Type B pancreatic cell (in vitro differentiated cells): ENCODE measurements at regions not wholly inside any gene's neighbourhood (a gene's known extent, or its start where the extent isn't known, plus 50 kb on each side); places are given as distances from the start of the nearest gene placed in this dataset.

ENCODE experiments used
- DNase-seq: peaks from one replicate; pipeline ENCODE4 v3.0.0; 2021; ENCODE audit warnings: mixed read lengths; ENCODE audit not compliant: unreplicated experiment; ENCODE audit errors: extremely low spot score
- H3K27ac Mint-ChIP-seq: 2 replicates; pipeline ENCODE4 v1.8.0; 2021; ENCODE audit warnings: mild to moderate bottlenecking, mixed read lengths
- H3K27me3 Mint-ChIP-seq: 2 replicates; pipeline ENCODE4 v1.8.0; 2021; ENCODE audit warnings: mixed read lengths
- H3K36me3 Mint-ChIP-seq: 2 replicates; pipeline ENCODE4 v1.8.0; 2021; ENCODE audit warnings: mixed read lengths
- H3K4me1 Mint-ChIP-seq: one replicate; pipeline ENCODE4 v1.8.0; 2021; ENCODE audit warnings: mixed read lengths; ENCODE audit not compliant: unreplicated experiment
- H3K4me3 Mint-ChIP-seq: 2 replicates; pipeline ENCODE4 v1.8.0; 2021; ENCODE audit warnings: mild to moderate bottlenecking, mixed read lengths
- H3K9me3 Mint-ChIP-seq: 2 replicates; pipeline ENCODE4 v1.8.0; 2021; ENCODE audit warnings: mixed read lengths
- CTCF ChIP-seq: fragments of 200-600 bp; sonication (generic); conservative IDR thresholded peaks from 2 replicates; pipeline ENCODE4 v1.5.0; 2021; ENCODE audit warnings: antibody characterized with exemption, mild to moderate bottlenecking

- Mint-ChIP-seq H3K4me1 (no peaks in the 10 kb centered on the region), H3K4me3 (no peak overlapping the region), H3K27me3 (no peaks in the 10 kb centered on the region), H3K9me3 (no peaks in the 10 kb centered on the region), H3K36me3 (no peaks in the 10 kb centered on the region), H3K27ac (no peak overlapping the region)
- no peak for DNase-seq
- TF ChIP-seq CTCF = no peak
Measured at GRCh38 chr2:116706396-116706795, 1108.1 kb upstream of the DDX18 start.

GRCh38 chr2:116716038-116716437 lies 1098.5 kb upstream of the DDX18 start:
- no peaks in the 10 kb centered on the region for H3K27me3 Mint-ChIP-seq
- no peak overlapping the region for H3K4me3 Mint-ChIP-seq
- no peaks in the 10 kb centered on the region for H3K4me1 Mint-ChIP-seq
- no peak for DNase-seq
- no peak for TF ChIP-seq CTCF
- H3K36me3 Mint-ChIP-seq = no peaks in the 10 kb centered on the region
- H3K27ac Mint-ChIP-seq = no peak overlapping the region
- no peaks in the 10 kb centered on the region for H3K9me3 Mint-ChIP-seq

- Mint-ChIP-seq H3K27ac (no peak overlapping the region), H3K4me3 (no peak overlapping the region), H3K9me3 (no peaks in the 10 kb centered on the region), H3K4me1 (no peaks in the 10 kb centered on the region), H3K27me3 (no peaks in the 10 kb centered on the region), H3K36me3 (no peaks in the 10 kb centered on the region)
- no peak for DNase-seq
- no peak for TF ChIP-seq CTCF
Measured at GRCh38 chr2:116716444-116716843, 1098.0 kb upstream of the DDX18 start.

GRCh38 chr2:116717832-116718231 lies 1096.7 kb upstream of the DDX18 start:
- no peak for DNase-seq
- Mint-ChIP-seq H3K27ac (no peak overlapping the region), H3K9me3 (no peaks in the 10 kb centered on the region), H3K36me3 (no peaks in the 10 kb centered on the region), H3K27me3 (no peaks in the 10 kb centered on the region), H3K4me1 (no peaks in the 10 kb centered on the region), H3K4me3 (no peak overlapping the region)
- no peak for TF ChIP-seq CTCF

GRCh38 chr2:116718451-116718850 lies 1096.0 kb upstream of the DDX18 start:
- Mint-ChIP-seq H3K4me3 (no peak overlapping the region), H3K9me3 (no peaks in the 10 kb centered on the region), H3K36me3 (no peaks in the 10 kb centered on the region), H3K27me3 (no peaks in the 10 kb centered on the region), H3K4me1 (no peaks in the 10 kb centered on the region), H3K27ac (no peak overlapping the region)
- no peak for DNase-seq
- no peak for TF ChIP-seq CTCF

GRCh38 chr2:116719836-116720235 lies 1094.7 kb upstream of the DDX18 start:
- H3K4me1 Mint-ChIP-seq = no peaks in the 10 kb centered on the region
- H3K36me3 Mint-ChIP-seq = no peaks in the 10 kb centered on the region
- no peaks in the 10 kb centered on the region for H3K27me3 Mint-ChIP-seq
- H3K27ac Mint-ChIP-seq = no peak overlapping the region
- no peaks in the 10 kb centered on the region for H3K9me3 Mint-ChIP-seq
- TF ChIP-seq CTCF = no peak
- H3K4me3 Mint-ChIP-seq = no peak overlapping the region
- DNase-seq = no peak
